ENCODE measurements at regions not wholly inside any gene's neighbourhood (a gene's known extent, or its start where the extent isn't known, plus 50 kb on each side); places are given as distances from the start of the nearest gene placed in this dataset.

- H3F3A ChIP-seq (ENCODE audit: insufficient read depth), result no peaks in the 10 kb centered on the region
- no peaks in the 10 kb centered on the region for H4K20me1 ChIP-seq (ENCODE audit: insufficient read depth)
- H3K27ac ChIP-seq, result no peak overlapping the region
- DNase-seq, result no peak
- no peak overlapping the region for H3K9ac ChIP-seq
- no peak overlapping the region for H2AFZ ChIP-seq
- H3K79me2 ChIP-seq (ENCODE audit: insufficient read depth), result no peaks in the 10 kb centered on the region
- H3K4me1 ChIP-seq (ENCODE audit: insufficient read depth), result no peaks in the 10 kb centered on the region
- no peaks in the 10 kb centered on the region for H3K9me2 ChIP-seq (ENCODE audit: insufficient read depth)
- no peaks in the 10 kb centered on the region for H3K9me3 ChIP-seq (ENCODE audit: low read depth)
- in situ Hi-C loops (cut with MboI), result no loop called here
- H3K4me3 ChIP-seq, result no peak overlapping the region
- TF ChIP-seq EZH2phosphoT487 (IDR thresholded peaks at IDR 0.05; ENCODE audit: insufficient read depth, low read depth), result no peak
- no peak for TF ChIP-seq EZH2 (IDR thresholded peaks at IDR 0.05; ENCODE audit: insufficient read depth, poor library complexity, severe bottlenecking)
- no peaks in the 10 kb centered on the region for H3K36me3 ChIP-seq (ENCODE audit: low read depth)
- peaks cover 4% of the 10 kb centered on the region; the same call in 1 of the 2 replicates for H3K27me3 ChIP-seq (replicated peaks; ENCODE audit: insufficient read depth)
- H3K4me2 ChIP-seq (ENCODE audit: unreplicated experiment), result no peak overlapping the region
- WGBS, 2 experiments (ENCODE audit: low coverage in 1 of 2, low lambda C conversion rate in 2 of 2, missing lambda C conversion rate in 2 of 2), result 28 to 38% methylated on average over 30 to 32 of the region's 41 CpGs
Measured at GRCh38 chr12:39144613-39145061, 239.2 kb upstream of the CPNE8 start.

DNA sequence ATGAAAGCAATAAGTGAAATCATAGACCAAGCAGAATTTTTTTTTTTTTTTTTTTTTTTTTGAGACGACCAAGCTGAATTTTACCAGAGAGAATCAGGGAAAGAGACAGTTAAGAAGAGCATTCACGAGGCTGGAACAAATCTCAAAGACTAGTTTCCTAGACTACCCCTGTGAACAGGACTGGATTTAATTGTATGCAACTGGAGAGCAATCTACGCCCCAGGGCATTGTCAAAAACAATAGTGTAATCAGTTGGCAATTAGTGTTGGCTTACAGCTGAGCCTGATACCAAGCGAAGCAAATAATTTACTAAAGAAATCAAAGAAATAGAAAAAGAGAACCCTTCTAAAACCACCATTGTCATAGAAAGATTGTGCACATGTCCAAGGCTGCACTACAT, 232.9 kb upstream of the CPNE8 start:
- Histone ChIP-seq H3K4me1 (ENCODE audit: insufficient read depth) (no peaks in the 10 kb centered on the region), H3K9ac (no peak overlapping the region), H3K9me3 (ENCODE audit: low read depth) (no peaks in the 10 kb centered on the region), H2AFZ (no peak overlapping the region), H4K20me1 (ENCODE audit: insufficient read depth) (no peaks in the 10 kb centered on the region), H3K27me3 (replicated peaks; ENCODE audit: insufficient read depth) (no peaks in the 10 kb centered on the region), H3K27ac (no peak overlapping the region), H3K9me2 (ENCODE audit: insufficient read depth) (no peaks in the 10 kb centered on the region), H3F3A (ENCODE audit: insufficient read depth) (no peaks in the 10 kb centered on the region), H3K36me3 (ENCODE audit: low read depth) (no peaks in the 10 kb centered on the region), H3K4me2 (ENCODE audit: unreplicated experiment) (no peak overlapping the region), H3K4me3 (no peak overlapping the region), H3K79me2 (ENCODE audit: insufficient read depth) (no peaks in the 10 kb centered on the region)
- in situ Hi-C loops (cut with MboI), result no loop called here
- WGBS, 2 experiments (ENCODE audit: low coverage in 1 of 2, low lambda C conversion rate in 2 of 2, missing lambda C conversion rate in 2 of 2), result 14 to 17% methylated on average over 4 of the region's 4 CpGs
- TF ChIP-seq EZH2 (IDR thresholded peaks at IDR 0.05; ENCODE audit: insufficient read depth, poor library complexity, severe bottlenecking), result no peak
- no peak for TF ChIP-seq EZH2phosphoT487 (IDR thresholded peaks at IDR 0.05; ENCODE audit: insufficient read depth, low read depth)
- DNase-seq, result no peak

- H4K20me1 ChIP-seq (ENCODE audit: insufficient read depth), result no peaks in the 10 kb centered on the region
- no peaks in the 10 kb centered on the region for H3F3A ChIP-seq (ENCODE audit: insufficient read depth)
- in situ Hi-C loops (cut with MboI), result no loop called here
- TF ChIP-seq EZH2 (IDR thresholded peaks at IDR 0.05; ENCODE audit: insufficient read depth, poor library complexity, severe bottlenecking), result no peak
- no peaks in the 10 kb centered on the region for H3K4me1 ChIP-seq (ENCODE audit: insufficient read depth)
- no peaks in the 10 kb centered on the region for H3K79me2 ChIP-seq (ENCODE audit: insufficient read depth)
- no peaks in the 10 kb centered on the region for H3K9me2 ChIP-seq (ENCODE audit: insufficient read depth)
- H3K9ac ChIP-seq, result no peak overlapping the region
- H3K27ac ChIP-seq, result no peak overlapping the region
- 25 to 28% methylated on average over 4 of the region's 4 CpGs for WGBS, 2 experiments (ENCODE audit: low coverage in 1 of 2, low lambda C conversion rate in 2 of 2, missing lambda C conversion rate in 2 of 2)
- DNase-seq, result peak; percentile 36
- H3K4me3 ChIP-seq, result no peak overlapping the region
- H2AFZ ChIP-seq, result no peak overlapping the region
- H3K36me3 ChIP-seq (ENCODE audit: low read depth), result no peaks in the 10 kb centered on the region
- H3K4me2 ChIP-seq (ENCODE audit: unreplicated experiment), result no peak overlapping the region
- H3K9me3 ChIP-seq (ENCODE audit: low read depth), result no peaks in the 10 kb centered on the region
- no peaks in the 10 kb centered on the region; the same call in 1 of the 2 replicates for H3K27me3 ChIP-seq (replicated peaks; ENCODE audit: insufficient read depth)
Measured at GRCh38 chr12:39127401-39127800, 222.0 kb upstream of the CPNE8 start.

- in situ Hi-C loops (cut with MboI), result no loop called here
- no peaks in the 10 kb centered on the region for H4K20me1 ChIP-seq (ENCODE audit: insufficient read depth)
Measured at GRCh38 chr12:39125566-39125965, 220.2 kb upstream of the CPNE8 start.

GRCh38 chr12:39124768-39125167, 219.4 kb upstream of the CPNE8 start:
- H3K36me3 ChIP-seq (ENCODE audit: low read depth), result no peaks in the 10 kb centered on the region
- no peak overlapping the region for H3K4me3 ChIP-seq
- no peak overlapping the region for H3K27ac ChIP-seq
- no peaks in the 10 kb centered on the region for H3K79me2 ChIP-seq (ENCODE audit: insufficient read depth)
- no peaks in the 10 kb centered on the region for H3K4me1 ChIP-seq (ENCODE audit: insufficient read depth)
- 38 to 41% methylated on average over 6 of the region's 6 CpGs for WGBS, 2 experiments (ENCODE audit: low coverage in 1 of 2, low lambda C conversion rate in 2 of 2, missing lambda C conversion rate in 2 of 2)
- no peaks in the 10 kb centered on the region for H3F3A ChIP-seq (ENCODE audit: insufficient read depth)
- no peak overlapping the region for H3K9ac ChIP-seq
- H3K27me3 ChIP-seq (replicated peaks; ENCODE audit: insufficient read depth), result no peaks in the 10 kb centered on the region; the same call in 1 of the 2 replicates
- in situ Hi-C loops (cut with MboI), result loop anchor here (25.0 kb wide), 1 partner anchor 987 kb away; no protein-coding TSS in a partner anchor
- H3K9me2 ChIP-seq (ENCODE audit: insufficient read depth), result no peaks in the 10 kb centered on the region
- H4K20me1 ChIP-seq (ENCODE audit: insufficient read depth), result no peaks in the 10 kb centered on the region
- H2AFZ ChIP-seq, result no peak overlapping the region
- no peaks in the 10 kb centered on the region for H3K9me3 ChIP-seq (ENCODE audit: low read depth)
- H3K4me2 ChIP-seq (ENCODE audit: unreplicated experiment), result no peak overlapping the region
- no peak for DNase-seq
- TF ChIP-seq EZH2 (IDR thresholded peaks at IDR 0.05; ENCODE audit: insufficient read depth, poor library complexity, severe bottlenecking) (no peak), EZH2phosphoT487 (IDR thresholded peaks at IDR 0.05; ENCODE audit: insufficient read depth, low read depth) (no peak)

More at GRCh38 chr12:39125566-39125965, 220.2 kb upstream of the CPNE8 start:
- H3K79me2 ChIP-seq (ENCODE audit: insufficient read depth), result no peaks in the 10 kb centered on the region
- no peaks in the 10 kb centered on the region for H3K9me3 ChIP-seq (ENCODE audit: low read depth)
- no peaks in the 10 kb centered on the region; the same call in 1 of the 2 replicates for H3K27me3 ChIP-seq (replicated peaks; ENCODE audit: insufficient read depth)
- H3K27ac ChIP-seq, result no peak overlapping the region
- no peaks in the 10 kb centered on the region for H3F3A ChIP-seq (ENCODE audit: insufficient read depth)
- no peaks in the 10 kb centered on the region for H3K9me2 ChIP-seq (ENCODE audit: insufficient read depth)
- no peak overlapping the region for H3K9ac ChIP-seq
- 1 to 3% methylated on average over 2 of the region's 2 CpGs for WGBS, 2 experiments (ENCODE audit: low coverage in 1 of 2, low lambda C conversion rate in 2 of 2, missing lambda C conversion rate in 2 of 2)
- H2AFZ ChIP-seq, result no peak overlapping the region
- no peak overlapping the region for H3K4me2 ChIP-seq (ENCODE audit: unreplicated experiment)
- DNase-seq, result no peak
- H3K4me1 ChIP-seq (ENCODE audit: insufficient read depth), result no peaks in the 10 kb centered on the region
- TF ChIP-seq EZH2 (IDR thresholded peaks at IDR 0.05; ENCODE audit: insufficient read depth, poor library complexity, severe bottlenecking) (no peak), EZH2phosphoT487 (IDR thresholded peaks at IDR 0.05; ENCODE audit: insufficient read depth, low read depth) (no peak)
- H3K36me3 ChIP-seq (ENCODE audit: low read depth), result no peaks in the 10 kb centered on the region
- H3K4me3 ChIP-seq, result no peak overlapping the region
